OCI-LY3 (cell line): ENCODE measurements at regions not wholly inside any gene's neighbourhood (a gene's known extent, or its start where the extent isn't known, plus 50 kb on each side); places are given as distances from the start of the nearest gene placed in this dataset.
"Not testable (repeated sequence)": the region's sequence is repeated elsewhere in the genome, so short reads cannot be mapped to it uniquely, and the experiment has no call there.

Source experiments
- H2AFZ ChIP-seq: fragments of 200-600, 300-600 bp; shearing (Covaris generic); 2 replicates; pipeline ENCODE4 v1.6.0; 2014; ENCODE audit warnings: antibody characterized with exemption, low read depth, low read length
- H3K27ac ChIP-seq: fragments of 200-600, 300-600 bp; sonication (generic); 2 replicates; pipeline ENCODE4 v1.5.1; 2014; ENCODE audit warnings: mild to moderate bottlenecking, low read length, moderate library complexity, mixed read lengths
- H3K27me3 ChIP-seq: fragments of 200-600, 300-600 bp; sonication (generic); 2 replicates; pipeline ENCODE4 v1.6.1; 2014; ENCODE audit warnings: low read depth, low read length, mixed read lengths
- H3K36me3 ChIP-seq: fragments of 200-600, 300-600 bp; sonication (generic); replicated peaks from 2 replicates; pipeline ENCODE3; 2014; ENCODE audit warnings: low read depth, low read length, mixed read lengths
- H3K4me1 ChIP-seq: fragments of 300-600, 200-600 bp; sonication (generic); 2 replicates; pipeline ENCODE4 v1.6.1; 2014; ENCODE audit warnings: low read length, mixed read lengths
- H3K4me2 ChIP-seq: fragments of 200-600, 300-600 bp; sonication (generic); 2 replicates; pipeline ENCODE4 v1.6.1; 2014; ENCODE audit warnings: low read length, mixed read lengths
- H3K4me3 ChIP-seq: fragments of 300-600, 200-600 bp; sonication (generic); 2 replicates; pipeline ENCODE4 v1.5.1; 2014; ENCODE audit warnings: antibody characterized with exemption, mild to moderate bottlenecking, low read length, moderate library complexity
- H3K79me2 ChIP-seq: fragments of 300-600, 200-600 bp; shearing (Covaris generic); 2 replicates; pipeline ENCODE4 v1.6.1; 2014; ENCODE audit warnings: mild to moderate bottlenecking, low read length, mixed read lengths
- H3K9ac ChIP-seq: fragments of 300-600, 200-600 bp; shearing (Covaris generic); 2 replicates; pipeline ENCODE4 v1.6.0; 2014; ENCODE audit warnings: mild to moderate bottlenecking, low read length, moderate library complexity
- H3K9me3 ChIP-seq: fragments of 200-600, 300-600 bp; shearing (Covaris generic); 2 replicates; pipeline ENCODE4 v1.6.1; 2014; ENCODE audit warnings: low read length, mixed read lengths; ENCODE audit not compliant: insufficient read depth
- H4K20me1 ChIP-seq: fragments of 200-600, 300-600 bp; sonication (generic); 2 replicates; pipeline ENCODE4 v1.6.1; 2016; ENCODE audit warnings: low read length, mixed read lengths; ENCODE audit not compliant: insufficient read depth
- EZH2phosphoT487 ChIP-seq: fragments of 200-600 bp; shearing (Covaris generic); IDR thresholded peaks from 2 replicates; pipeline ENCODE4 v1.6.1; 2018; ENCODE audit warnings: antibody characterized with exemption, mixed run types, low read depth
- TF ChIP-seq, protein P1 (sequence below): fragments of 200-600, 300-600 bp; sonication (generic); IDR thresholded peaks from 2 replicates; pipeline ENCODE4 v1.5.1; 2014; ENCODE audit warnings: antibody characterized with exemption, low read length, low read depth

DNA sequence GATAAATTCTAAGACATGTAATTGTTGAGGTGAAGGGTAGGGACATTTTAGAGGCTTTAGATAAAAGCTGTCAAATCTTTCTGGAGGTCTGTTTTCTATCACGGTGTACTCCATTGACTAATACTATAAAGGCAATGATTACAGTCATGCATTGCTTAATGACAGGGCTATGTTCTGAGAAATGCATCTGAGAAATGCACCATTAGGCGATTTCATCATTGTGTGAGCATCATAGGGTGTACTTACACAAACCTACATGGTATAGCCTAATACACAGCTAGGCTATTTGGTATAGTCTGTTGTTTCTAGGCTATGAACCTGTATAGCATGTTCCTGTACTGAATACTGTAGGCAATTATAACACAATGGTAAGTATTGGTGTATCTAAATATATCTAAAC is 71.3 kb upstream of the FYN start:
- H3K36me3 ChIP-seq = no peaks in the 10 kb centered on the region
- H3K9ac ChIP-seq = no peak overlapping the region
- no peak overlapping the region for H3K4me2 ChIP-seq
- H3K4me3 ChIP-seq = no peak overlapping the region
- 0 out of 2 replicates have a peak, but pooled peaks cover 3% of the 10 kb centered on the region for H3K9me3 ChIP-seq
- TF ChIP-seq, protein P1, sequence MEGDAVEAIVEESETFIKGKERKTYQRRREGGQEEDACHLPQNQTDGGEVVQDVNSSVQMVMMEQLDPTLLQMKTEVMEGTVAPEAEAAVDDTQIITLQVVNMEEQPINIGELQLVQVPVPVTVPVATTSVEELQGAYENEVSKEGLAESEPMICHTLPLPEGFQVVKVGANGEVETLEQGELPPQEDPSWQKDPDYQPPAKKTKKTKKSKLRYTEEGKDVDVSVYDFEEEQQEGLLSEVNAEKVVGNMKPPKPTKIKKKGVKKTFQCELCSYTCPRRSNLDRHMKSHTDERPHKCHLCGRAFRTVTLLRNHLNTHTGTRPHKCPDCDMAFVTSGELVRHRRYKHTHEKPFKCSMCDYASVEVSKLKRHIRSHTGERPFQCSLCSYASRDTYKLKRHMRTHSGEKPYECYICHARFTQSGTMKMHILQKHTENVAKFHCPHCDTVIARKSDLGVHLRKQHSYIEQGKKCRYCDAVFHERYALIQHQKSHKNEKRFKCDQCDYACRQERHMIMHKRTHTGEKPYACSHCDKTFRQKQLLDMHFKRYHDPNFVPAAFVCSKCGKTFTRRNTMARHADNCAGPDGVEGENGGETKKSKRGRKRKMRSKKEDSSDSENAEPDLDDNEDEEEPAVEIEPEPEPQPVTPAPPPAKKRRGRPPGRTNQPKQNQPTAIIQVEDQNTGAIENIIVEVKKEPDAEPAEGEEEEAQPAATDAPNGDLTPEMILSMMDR = no peak
- TF ChIP-seq EZH2phosphoT487 = no peak
- no peak overlapping the region for H2AFZ ChIP-seq
- H3K27ac ChIP-seq = no peak overlapping the region
- H4K20me1 ChIP-seq = no peaks in the 10 kb centered on the region
- peaks cover 10% of the 10 kb centered on the region; the same call in 1 of the 2 replicates for H3K27me3 ChIP-seq
- peaks cover 14% of the 10 kb centered on the region for H3K4me1 ChIP-seq
- no peaks in the 10 kb centered on the region for H3K79me2 ChIP-seq

DNA sequence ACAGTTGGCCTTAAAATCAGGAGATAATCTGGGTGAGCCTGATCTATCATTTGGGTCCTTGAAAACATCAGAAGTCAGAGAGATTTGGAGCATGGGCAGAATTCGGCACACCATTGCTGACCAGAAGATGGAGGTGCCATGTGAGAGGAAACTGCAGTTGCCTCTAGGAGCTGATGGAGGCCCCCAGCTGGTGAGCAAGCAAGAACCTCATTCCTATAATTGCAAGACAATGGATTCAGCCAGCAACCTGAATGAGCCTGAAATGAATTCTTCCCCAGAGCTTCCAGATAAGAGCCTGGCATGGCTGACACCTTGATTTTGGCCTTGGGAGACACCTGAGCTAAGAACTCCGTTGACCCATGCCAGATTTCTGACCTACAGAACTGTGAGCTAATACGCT is 76.3 kb upstream of the FYN start:
- Histone ChIP-seq H2AFZ (no peak overlapping the region), H3K4me3 (no peak overlapping the region), H3K4me2 (no peak overlapping the region), H3K27ac (no peak overlapping the region), H3K79me2 (no peaks in the 10 kb centered on the region), H3K27me3 (peaks cover 10% of the 10 kb centered on the region; the same call in 1 of the 2 replicates), H3K9me3 (no peaks in the 10 kb centered on the region), H4K20me1 (no peaks in the 10 kb centered on the region), H3K36me3 (no peaks in the 10 kb centered on the region), H3K4me1 (peaks cover 8% of the 10 kb centered on the region), H3K9ac (no peak overlapping the region)
- TF ChIP-seq EZH2phosphoT487 = no peak

DNA sequence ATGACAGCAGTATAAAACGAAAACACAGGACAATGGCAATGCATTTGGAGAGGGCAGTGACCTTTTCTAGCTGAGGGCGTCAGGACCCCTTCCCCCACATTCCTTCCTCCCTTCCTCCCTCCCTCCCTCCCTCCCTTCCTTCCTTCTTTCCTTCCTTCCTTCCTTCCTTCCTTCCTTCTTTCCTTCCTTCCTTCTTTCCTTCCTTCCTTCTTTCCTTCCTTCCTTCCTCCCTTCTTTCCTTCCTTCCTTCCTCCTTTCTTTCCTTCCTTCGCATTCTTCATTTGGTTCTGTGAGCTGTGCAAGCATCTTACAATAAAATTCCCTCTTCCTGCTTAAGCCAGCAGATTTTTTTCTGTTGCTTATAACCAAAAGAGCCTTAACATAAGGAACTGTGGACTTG is 76.7 kb upstream of the FYN start:
- H3K4me2 ChIP-seq, H3K4me1 ChIP-seq, H2AFZ ChIP-seq, H3K27ac ChIP-seq, H3K9me3 ChIP-seq, H4K20me1 ChIP-seq, H3K36me3 ChIP-seq, H3K4me3 ChIP-seq, H3K9ac ChIP-seq, H3K79me2 ChIP-seq: not testable (repeated sequence)
- peaks cover 10% of the 10 kb centered on the region; the same call in 1 of the 2 replicates for H3K27me3 ChIP-seq

DNA sequence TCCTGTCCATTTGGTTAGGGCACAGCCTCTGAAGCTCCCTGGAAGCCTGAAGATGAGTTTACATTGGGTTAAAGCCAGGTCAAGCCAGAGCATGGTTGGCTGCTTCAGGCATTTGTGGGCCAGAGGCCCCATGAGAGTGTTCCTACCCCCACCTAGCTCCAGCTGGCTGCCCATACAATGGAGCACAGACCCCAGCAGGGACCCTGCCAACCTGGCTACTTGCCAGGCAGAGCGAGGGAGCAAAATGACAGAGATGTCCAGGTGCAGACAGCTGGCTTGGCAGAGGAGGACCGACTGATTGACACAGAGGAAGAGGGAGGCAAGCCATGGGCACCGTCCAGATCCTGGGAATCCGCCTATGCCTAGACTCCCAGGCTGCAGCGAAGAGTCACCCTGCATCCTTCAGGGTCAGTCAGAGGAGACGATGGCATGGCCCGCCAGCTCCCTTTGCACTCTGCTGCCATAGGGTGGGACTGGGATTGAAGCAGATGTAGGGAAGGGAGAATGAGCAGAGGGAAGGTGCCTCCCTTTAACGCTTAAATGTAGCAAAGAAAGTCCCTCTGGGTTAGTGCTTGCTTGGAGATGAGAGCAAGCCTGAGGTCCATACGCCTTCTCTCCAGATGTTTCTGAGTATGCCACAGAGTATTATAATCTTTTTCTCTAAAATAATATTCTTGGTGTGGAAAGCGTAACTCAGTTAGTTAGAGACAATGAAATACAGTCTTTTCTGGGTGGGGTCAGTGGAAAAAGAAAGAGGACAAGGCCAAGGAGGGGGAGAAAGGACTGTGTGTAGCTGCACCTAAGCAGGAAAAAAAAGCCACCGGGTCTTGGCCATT is 77.6 kb upstream of the FYN start:
- Histone ChIP-seq H3K4me1 (peaks cover 8% of the 10 kb centered on the region), H3K27me3 (peaks cover 10% of the 10 kb centered on the region; the same call in 1 of the 2 replicates), H3K9me3 (no peaks in the 10 kb centered on the region), H3K4me3 (no peak overlapping the region), H3K36me3 (no peaks in the 10 kb centered on the region), H3K79me2 (no peaks in the 10 kb centered on the region), H3K4me2 (no peak overlapping the region), H4K20me1 (no peaks in the 10 kb centered on the region), H2AFZ (no peak overlapping the region), H3K9ac (no peak overlapping the region), H3K27ac (no peak overlapping the region)
- TF ChIP-seq, protein P1 = no peak
- TF ChIP-seq EZH2phosphoT487 = no peak

DNA sequence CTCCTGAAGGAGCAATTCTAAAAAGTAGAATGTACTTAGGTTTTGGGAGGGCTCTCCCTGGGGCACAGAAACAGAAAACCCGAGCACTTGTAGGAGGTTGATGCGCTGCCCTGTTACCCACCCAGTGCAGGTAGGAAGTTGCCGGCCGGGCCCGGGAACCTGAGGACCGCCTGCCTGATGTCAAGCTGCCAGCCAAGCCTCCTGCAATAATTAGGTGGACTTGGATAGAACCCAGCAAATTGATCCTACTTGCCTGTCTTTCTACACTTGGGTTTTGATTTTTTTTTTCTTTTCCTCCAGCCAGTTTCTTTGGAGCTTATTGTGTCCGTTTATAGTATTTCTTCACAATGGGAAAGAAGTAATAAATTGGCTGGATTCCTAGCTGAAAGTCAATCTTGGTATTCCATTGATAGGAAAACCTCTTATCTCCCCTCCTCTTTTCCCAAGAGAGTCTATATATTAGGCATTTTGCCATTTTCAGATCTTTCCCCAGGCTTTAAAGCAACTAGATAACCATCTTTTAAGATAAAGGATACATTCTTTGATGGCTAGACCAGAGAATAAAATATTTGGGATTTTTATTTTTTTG is 78.3 kb upstream of the FYN start:
- H3K79me2 ChIP-seq = no peaks in the 10 kb centered on the region
- no peak for TF ChIP-seq EZH2phosphoT487
- TF ChIP-seq, protein P1 = no peak
- H3K9me3 ChIP-seq = no peaks in the 10 kb centered on the region
- H2AFZ ChIP-seq = no peak overlapping the region
- no peaks in the 10 kb centered on the region for H3K36me3 ChIP-seq
- H3K4me3 ChIP-seq = no peak overlapping the region
- H3K27me3 ChIP-seq = peaks cover 10% of the 10 kb centered on the region; the same call in 1 of the 2 replicates
- peaks cover 8% of the 10 kb centered on the region for H3K4me1 ChIP-seq
- no peak overlapping the region for H3K4me2 ChIP-seq
- H3K27ac ChIP-seq = no peak overlapping the region
- H4K20me1 ChIP-seq = no peaks in the 10 kb centered on the region
- H3K9ac ChIP-seq = no peak overlapping the region
